ENCODE measurements at regions not wholly inside any gene's neighbourhood (a gene's known extent, or its start where the extent isn't known, plus 50 kb on each side); places are given as distances from the start of the nearest gene placed in this dataset.

DNA sequence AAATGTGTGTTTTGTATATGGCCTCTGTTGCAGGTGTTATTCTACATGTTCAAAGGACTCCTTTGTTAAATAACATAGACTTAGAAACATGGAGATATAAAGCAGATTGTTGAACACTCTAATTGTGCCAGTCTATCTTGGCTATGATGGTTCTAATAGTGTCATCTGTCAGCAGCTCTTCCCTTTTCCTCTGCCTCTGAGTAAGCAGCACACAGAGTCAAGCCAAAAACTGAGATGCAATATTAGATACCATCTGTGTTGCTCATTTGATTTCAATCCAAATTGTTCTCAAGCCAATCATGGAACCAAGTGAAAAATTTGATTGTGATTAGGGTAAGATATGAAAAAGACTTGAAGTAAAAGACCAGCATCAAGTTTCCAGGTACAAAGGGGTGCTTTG lies 871.1 kb upstream of the MGAT4C start:
- no peak for TF ChIP-seq CTCF (conservative IDR thresholded peaks at IDR 0.05)
- H3K27ac ChIP-seq = no peak overlapping the region

GRCh38 chr12:87121896-87122295 lies 865.7 kb upstream of the MGAT4C start:
- no peak for TF ChIP-seq CTCF (conservative IDR thresholded peaks at IDR 0.05)
- no peak overlapping the region for H3K27ac ChIP-seq

GRCh38 chr12:87120440-87120839 lies 864.2 kb upstream of the MGAT4C start:
- no peak overlapping the region for H3K27ac ChIP-seq

DNA sequence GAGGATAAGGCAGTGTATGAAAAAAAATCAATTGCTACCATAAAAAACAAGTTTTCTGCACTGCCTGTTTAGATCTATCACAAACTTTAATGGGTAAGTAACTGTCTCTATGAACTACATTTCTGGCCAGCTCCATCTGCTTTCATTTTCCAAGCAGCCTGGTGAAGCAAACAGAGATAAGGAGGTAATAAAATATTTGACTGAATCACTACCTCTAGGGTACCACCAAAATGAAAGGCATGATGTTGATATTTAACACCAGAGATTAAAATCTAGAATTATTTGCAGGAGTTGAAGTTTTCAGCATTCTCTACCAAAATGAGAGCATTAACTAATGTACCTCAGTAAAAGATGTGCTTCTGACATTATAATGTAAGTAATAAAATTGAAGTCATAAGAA lies 863.5 kb upstream of the MGAT4C start:
- H3K27ac ChIP-seq = no peak overlapping the region
- TF ChIP-seq CTCF (conservative IDR thresholded peaks at IDR 0.05) = no peak

More at GRCh38 chr12:87120440-87120839, 864.2 kb upstream of the MGAT4C start:
- TF ChIP-seq CTCF (conservative IDR thresholded peaks at IDR 0.05) = no peak

DNA sequence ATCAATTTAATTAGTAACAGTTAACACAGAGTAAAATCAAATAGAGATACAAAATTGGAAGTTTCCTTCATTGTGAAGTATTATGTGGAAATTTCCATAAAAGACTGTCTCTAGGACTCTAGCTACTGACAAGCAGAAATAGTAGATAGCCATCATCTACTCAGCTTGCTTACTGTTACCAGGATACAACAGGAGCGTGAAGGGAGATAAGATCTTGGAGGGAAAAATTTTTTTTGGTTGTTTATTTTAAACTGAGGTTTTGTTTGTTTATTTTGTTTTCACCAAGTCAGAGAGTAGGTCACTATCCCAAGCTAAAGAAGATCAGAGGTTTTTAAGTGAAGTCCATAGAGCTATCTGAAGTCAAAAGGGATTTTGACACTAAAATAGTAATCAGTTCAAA lies 861.3 kb upstream of the MGAT4C start:
- no peak for TF ChIP-seq CTCF (conservative IDR thresholded peaks at IDR 0.05)

DNA sequence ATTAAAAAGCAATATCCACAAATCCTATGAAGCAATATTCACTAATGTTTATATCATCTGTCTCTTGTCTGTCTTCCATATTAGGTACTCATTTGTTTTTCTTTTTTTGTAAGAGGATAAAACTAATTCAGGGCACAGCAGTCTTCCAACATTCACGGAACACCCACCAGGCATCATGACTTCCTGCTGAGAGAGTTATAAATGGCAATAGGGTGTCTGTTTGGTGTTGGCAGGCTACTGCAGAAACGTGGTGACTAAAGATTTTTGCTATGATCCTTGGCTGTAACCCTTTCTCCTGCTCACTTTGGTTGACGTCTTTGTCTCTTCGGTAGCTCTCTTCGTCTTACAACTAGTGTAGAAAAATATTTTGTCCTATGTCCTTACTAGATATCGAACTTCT lies 860.6 kb upstream of the MGAT4C start:
- no peak for TF ChIP-seq CTCF (conservative IDR thresholded peaks at IDR 0.05)
- no peak overlapping the region for H3K27ac ChIP-seq

More for the DNA sequence above, 861.3 kb upstream of the MGAT4C start:
- no peak overlapping the region for H3K27ac ChIP-seq

GRCh38 chr12:87112571-87113345 lies 856.6 kb upstream of the MGAT4C start:
- no peak overlapping the region for H3K27ac ChIP-seq
- no peak for TF ChIP-seq CTCF (conservative IDR thresholded peaks at IDR 0.05)
